H9 (cell line): ENCODE measurements at regions not wholly inside any gene's neighbourhood (a gene's known extent, or its start where the extent isn't known, plus 50 kb on each side); places are given as distances from the start of the nearest gene placed in this dataset.

Source experiments
- DNase-seq: peaks from one replicate; pipeline ENCODE4 v3.0.0-alpha.2; 2017
- H2AFZ ChIP-seq: one replicate; pipeline ENCODE4 v1.6.1; 2013; ENCODE audit warnings: mild to moderate bottlenecking, low read length, control low read depth, moderate library complexity
- H2AK5ac ChIP-seq: 2 replicates; pipeline ENCODE4 v1.6.1; 2013; ENCODE audit warnings: low read length, control low read depth, mixed read lengths; ENCODE audit not compliant: insufficient read length
- H2BK120ac ChIP-seq: one replicate; pipeline ENCODE4 v1.6.1; 2013; ENCODE audit warnings: low read depth, mild to moderate bottlenecking, low read length, control low read depth, inconsistent platforms; ENCODE audit not compliant: poor library complexity, severe bottlenecking
- H2BK12ac ChIP-seq: 2 replicates; pipeline ENCODE4 v1.6.1; 2013; ENCODE audit warnings: low read length, control low read depth, mixed read lengths, low read depth; ENCODE audit not compliant: insufficient read length
- H2BK15ac ChIP-seq: 2 replicates; pipeline ENCODE4 v1.6.1; 2013; ENCODE audit warnings: low read depth, low read length, control low read depth
- H2BK20ac ChIP-seq: one replicate; pipeline ENCODE4 v1.6.1; 2013; ENCODE audit warnings: low read depth, mild to moderate bottlenecking, low read length, control low read depth, inconsistent platforms; ENCODE audit not compliant: poor library complexity, severe bottlenecking
- H2BK5ac ChIP-seq: 2 replicates; pipeline ENCODE4 v1.6.1; 2013; ENCODE audit warnings: low read length, control low read depth, mixed read lengths; ENCODE audit not compliant: insufficient read length
- H3K14ac ChIP-seq: 2 replicates; pipeline ENCODE4 v1.6.1; 2013; ENCODE audit warnings: low read length, control low read depth; ENCODE audit not compliant: insufficient read depth
- H3K18ac ChIP-seq: 2 replicates; pipeline ENCODE4 v1.6.1; 2013; ENCODE audit warnings: low read depth, mild to moderate bottlenecking, mixed read lengths, low read length, control low read depth; ENCODE audit not compliant: insufficient read length
- H3K23ac ChIP-seq: 2 replicates; pipeline ENCODE4 v1.6.1; 2013; ENCODE audit warnings: low read length, control low read depth, mixed read lengths, low read depth; ENCODE audit not compliant: insufficient read length
- H3K23me2 ChIP-seq: 2 replicates; pipeline ENCODE4 v1.6.1; 2013; ENCODE audit warnings: low read depth, mild to moderate bottlenecking, mixed read lengths, low read length, control low read depth; ENCODE audit not compliant: insufficient read length, poor library complexity, severe bottlenecking
- H3K27ac ChIP-seq: 2 replicates; pipeline ENCODE4 v1.5.1; 2013; ENCODE audit warnings: low read length, control low read depth, mixed read lengths, low read depth; ENCODE audit not compliant: insufficient read length
- H3K27me3 ChIP-seq: 2 replicates; pipeline ENCODE4 v1.6.1; 2013; ENCODE audit warnings: low read length, control low read depth, inconsistent platforms; ENCODE audit not compliant: insufficient read depth
- H3K4ac ChIP-seq: 2 replicates; pipeline ENCODE4 v1.6.1; 2013; ENCODE audit warnings: low read depth, mild to moderate bottlenecking, control low read depth, inconsistent platforms, low read length, moderate library complexity
- H3K4me1 ChIP-seq: 2 replicates; pipeline ENCODE4 v1.6.1; 2013; ENCODE audit warnings: low read length, control low read depth, inconsistent platforms; ENCODE audit not compliant: insufficient read depth
- H3K4me2 ChIP-seq: 2 replicates; pipeline ENCODE4 v1.6.1; 2013; ENCODE audit warnings: low read length, control low read depth, mixed read lengths; ENCODE audit not compliant: insufficient read length, insufficient read depth
- H3K56ac ChIP-seq: 2 replicates; pipeline ENCODE4 v1.6.1; 2013; ENCODE audit warnings: low read depth, mild to moderate bottlenecking, mixed read lengths, low read length, control low read depth; ENCODE audit not compliant: insufficient read length
- H3K79me1 ChIP-seq: 2 replicates; pipeline ENCODE4 v1.6.1; 2013; ENCODE audit warnings: low read depth, mild to moderate bottlenecking, moderate library complexity, low read length, control low read depth, inconsistent platforms; ENCODE audit not compliant: insufficient read depth, poor library complexity, severe bottlenecking
- H3K79me2 ChIP-seq: 2 replicates; pipeline ENCODE4 v1.6.1; 2013; ENCODE audit warnings: low read length, control low read depth, inconsistent platforms; ENCODE audit not compliant: insufficient read depth
- H3K9ac ChIP-seq: 2 replicates; pipeline ENCODE4 v1.6.1; 2013; ENCODE audit warnings: low read length, control low read depth, mixed read lengths; ENCODE audit not compliant: insufficient read length; ENCODE audit errors: extremely low read depth
- H3K9me3 ChIP-seq: one replicate; pipeline ENCODE4 v1.6.1; 2013; ENCODE audit warnings: low read depth, low read length, inconsistent platforms; ENCODE audit not compliant: control insufficient read depth
- H3T11ph ChIP-seq: one replicate; pipeline ENCODE4 v1.6.1; 2013; ENCODE audit warnings: mild to moderate bottlenecking, low read length, control low read depth, inconsistent platforms
- H4K20me1 ChIP-seq: one replicate; pipeline ENCODE4 v1.6.1; 2013; ENCODE audit not compliant: control insufficient read depth, insufficient read length, insufficient read depth
- H4K5ac ChIP-seq: 2 replicates; pipeline ENCODE4 v1.6.1; 2013; ENCODE audit warnings: low read depth, mild to moderate bottlenecking, mixed read lengths, low read length, control low read depth; ENCODE audit not compliant: insufficient read length
- H4K8ac ChIP-seq: replicated peaks from 2 replicates; pipeline ENCODE4 v1.6.1; 2013; ENCODE audit warnings: low read length, control low read depth, mixed read lengths, low read depth; ENCODE audit not compliant: insufficient read length
- H4K91ac ChIP-seq: 2 replicates; pipeline ENCODE4 v1.6.1; 2013; ENCODE audit warnings: low read depth, mild to moderate bottlenecking, moderate library complexity, mixed read lengths, low read length, control low read depth; ENCODE audit not compliant: insufficient read length
- H3K27ac Mint-ChIP-seq, 3 experiments: 2 replicates in 2 of 3; 3 replicates in 1 of 3; pipeline ENCODE4 v1.8.0; 2020 to 2021; ENCODE audit warnings: mixed read lengths in 3 of 3, mild to moderate bottlenecking in 1 of 3, moderate library complexity in 1 of 3
- H3K27me3 Mint-ChIP-seq: 2 replicates; pipeline ENCODE4 v1.8.0; 2021; ENCODE audit warnings: low read depth, mild to moderate bottlenecking, moderate library complexity, mixed read lengths
- H3K36me3 Mint-ChIP-seq, 3 experiments: 2 replicates in 2 of 3; 3 replicates in 1 of 3; pipeline ENCODE4 v1.8.0; 2020 to 2021; ENCODE audit warnings: low read depth in 3 of 3, mixed read lengths in 3 of 3; ENCODE audit not compliant: insufficient read depth in 1 of 3
- H3K4me1 Mint-ChIP-seq, 2 experiments: 2 replicates each; pipeline ENCODE4 v1.8.0; 2020; ENCODE audit warnings: mixed read lengths in 2 of 2
- H3K4me3 Mint-ChIP-seq, 2 experiments: 2 replicates in 1 of 2; 3 replicates in 1 of 2; pipeline ENCODE4 v1.8.0; 2020 to 2021; ENCODE audit warnings: mild to moderate bottlenecking in 2 of 2, mixed read lengths in 2 of 2, moderate library complexity in 1 of 2
- H3K9me3 Mint-ChIP-seq, 2 experiments: 2 replicates in 1 of 2; 3 replicates in 1 of 2; pipeline ENCODE4 v1.8.0; 2020; ENCODE audit warnings: mild to moderate bottlenecking in 2 of 2, mixed read lengths in 2 of 2, moderate library complexity in 1 of 2
- WGBS: extraction: QIAGEN DNeasy Blood & Tissue Kit; methylation state at CpG from one replicate; pipeline ENCODE4 v1.1.7; 2013; ENCODE audit warnings: missing lambda C conversion rate, low lambda C conversion rate, mixed read lengths; ENCODE audit not compliant: insufficient read length; ENCODE audit errors: extremely low coverage; 5-methylcytosine and 5-hydroxymethylcytosine counted together
- TF ChIP-seq, protein P1 (sequence below): fragments of 200-600 bp; sonication (generic); conservative IDR thresholded peaks from 3 replicates; pipeline ENCODE4 v1.8.0; 2021; ENCODE audit warnings: antibody characterized with exemption, mild to moderate bottlenecking

GRCh38 chr20:24134930-24135329 is 146.4 kb upstream of the GGTLC1 start:
- Mint-ChIP-seq H3K27me3 (peaks cover 1% of the 10 kb centered on the region; the same call in 1 of the 2 replicates), H3K36me3 (no peaks in the 10 kb centered on the region; a peak in 1 of 7 replicates), H3K9me3 (no peaks in the 10 kb centered on the region), H3K27ac (no peak overlapping the region), H3K4me3 (no peak overlapping the region), H3K4me1 (peaks cover 31 to 34% of the 10 kb centered on the region in 2 experiments)
- no peaks in the 10 kb centered on the region for H3K27me3 ChIP-seq
- no peak for DNase-seq
- no peak overlapping the region for H2AFZ ChIP-seq
- H3K9ac ChIP-seq: no peak overlapping the region
- H3K56ac ChIP-seq: no peak overlapping the region
- no peak overlapping the region for H4K5ac ChIP-seq
- no peaks in the 10 kb centered on the region for H3K79me2 ChIP-seq
- no peak overlapping the region for H2BK5ac ChIP-seq
- H3K4me1 ChIP-seq: peaks cover 3% of the 10 kb centered on the region; the same call in 1 of the 2 replicates
- no CpG with 5 or more reads among the region's 22 CpGs for WGBS
- H3K4me2 ChIP-seq: no peak overlapping the region
- H2BK15ac ChIP-seq: no peak overlapping the region
- TF ChIP-seq, protein P1, sequence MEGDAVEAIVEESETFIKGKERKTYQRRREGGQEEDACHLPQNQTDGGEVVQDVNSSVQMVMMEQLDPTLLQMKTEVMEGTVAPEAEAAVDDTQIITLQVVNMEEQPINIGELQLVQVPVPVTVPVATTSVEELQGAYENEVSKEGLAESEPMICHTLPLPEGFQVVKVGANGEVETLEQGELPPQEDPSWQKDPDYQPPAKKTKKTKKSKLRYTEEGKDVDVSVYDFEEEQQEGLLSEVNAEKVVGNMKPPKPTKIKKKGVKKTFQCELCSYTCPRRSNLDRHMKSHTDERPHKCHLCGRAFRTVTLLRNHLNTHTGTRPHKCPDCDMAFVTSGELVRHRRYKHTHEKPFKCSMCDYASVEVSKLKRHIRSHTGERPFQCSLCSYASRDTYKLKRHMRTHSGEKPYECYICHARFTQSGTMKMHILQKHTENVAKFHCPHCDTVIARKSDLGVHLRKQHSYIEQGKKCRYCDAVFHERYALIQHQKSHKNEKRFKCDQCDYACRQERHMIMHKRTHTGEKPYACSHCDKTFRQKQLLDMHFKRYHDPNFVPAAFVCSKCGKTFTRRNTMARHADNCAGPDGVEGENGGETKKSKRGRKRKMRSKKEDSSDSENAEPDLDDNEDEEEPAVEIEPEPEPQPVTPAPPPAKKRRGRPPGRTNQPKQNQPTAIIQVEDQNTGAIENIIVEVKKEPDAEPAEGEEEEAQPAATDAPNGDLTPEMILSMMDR: no peak
- no peak overlapping the region for H4K91ac ChIP-seq
- H2BK120ac ChIP-seq: no peak overlapping the region
- no peak overlapping the region for H3K23ac ChIP-seq
- H4K8ac ChIP-seq: no peak overlapping the region
- no peak overlapping the region for H2AK5ac ChIP-seq
- no peak overlapping the region for H3K27ac ChIP-seq
- no peaks in the 10 kb centered on the region for H3K23me2 ChIP-seq
- no peaks in the 10 kb centered on the region for H4K20me1 ChIP-seq
- H3T11ph ChIP-seq: no peak overlapping the region
- no peak overlapping the region for H3K4ac ChIP-seq
- no peak overlapping the region for H3K18ac ChIP-seq
- H2BK20ac ChIP-seq: no peak overlapping the region
- no peaks in the 10 kb centered on the region for H3K9me3 ChIP-seq
- H3K14ac ChIP-seq: no peak overlapping the region; the same call in 1 of the 2 replicates
- H3K79me1 ChIP-seq: no peaks in the 10 kb centered on the region
- no peak overlapping the region for H2BK12ac ChIP-seq
